GM11168 (cell line): ENCODE measurements at regions not wholly inside any gene's neighbourhood (a gene's known extent, or its start where the extent isn't known, plus 50 kb on each side); places are given as distances from the start of the nearest gene placed in this dataset.

Experiments
- in situ Hi-C: fragments of 300-500 bp; cut with MboI; formaldehyde crosslinking; loops from one replicate; pipeline ENCODE4 v1.12.0; 2022; ENCODE audit warnings: low sequenced_read_pairs; ENCODE audit not compliant: unreplicated experiment

GRCh38 chr17:77489239-77489892 lies 348.6 kb downstream of the SEC14L1 start:
- in situ Hi-C loops, result no loop called here

GRCh38 chr17:77489893-77490255 lies 349.1 kb downstream of the SEC14L1 start:
- in situ Hi-C loops, result loop anchor here (5.0 kb wide), 1 partner anchor 163 kb away; no protein-coding TSS in a partner anchor

GRCh38 chr17:77490361-77491183 lies 349.8 kb downstream of the SEC14L1 start:
- in situ Hi-C loops, result loop anchor here (5.0 kb wide), 1 partner anchor 163 kb away; no protein-coding TSS in a partner anchor

GRCh38 chr17:77491921-77492445 lies 351.2 kb downstream of the SEC14L1 start:
- in situ Hi-C loops, result loop anchor here (5.0 kb wide), 1 partner anchor 165 kb away; no protein-coding TSS in a partner anchor

DNA sequence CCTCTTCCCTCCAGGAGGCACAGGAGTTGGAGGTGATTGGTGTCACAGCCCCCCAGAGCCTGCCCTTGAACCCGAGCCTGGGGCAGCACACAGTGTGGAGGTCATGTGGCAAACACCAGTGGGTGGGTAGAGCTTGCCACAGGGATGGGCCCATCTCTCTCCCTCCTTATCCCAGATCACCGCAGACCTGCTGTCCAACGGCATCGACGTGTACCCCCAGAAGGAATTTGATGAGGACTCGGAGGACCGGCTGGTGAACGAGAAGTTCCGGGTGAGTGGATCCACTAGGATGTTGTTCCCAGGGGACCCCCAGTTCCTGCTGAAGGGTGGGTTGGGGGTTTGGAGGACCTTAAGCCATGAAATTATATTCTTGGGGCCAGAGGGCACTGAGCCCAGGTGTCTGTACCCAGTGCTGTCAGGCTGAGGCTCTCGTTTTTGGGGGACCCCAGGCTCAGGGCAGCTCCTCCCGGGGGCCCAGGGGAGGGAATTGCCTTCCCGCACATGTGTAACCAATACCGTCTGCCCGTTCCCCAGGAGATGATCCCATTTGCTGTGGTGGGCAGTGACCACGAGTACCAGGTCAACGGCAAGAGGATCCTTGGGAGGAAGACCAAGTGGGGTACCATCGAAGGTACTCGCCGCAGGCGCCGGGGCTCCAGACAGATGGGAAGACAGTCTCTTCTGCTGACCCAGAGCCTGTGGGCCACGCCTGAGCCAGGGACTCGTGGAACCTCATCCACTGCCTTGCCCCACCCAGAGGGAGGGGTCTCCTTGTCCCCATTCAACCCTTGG lies 351.9 kb downstream of the SEC14L1 start:
- in situ Hi-C loops, result loop anchor here (5.0 kb wide), 1 partner anchor 165 kb away; no protein-coding TSS in a partner anchor

DNA sequence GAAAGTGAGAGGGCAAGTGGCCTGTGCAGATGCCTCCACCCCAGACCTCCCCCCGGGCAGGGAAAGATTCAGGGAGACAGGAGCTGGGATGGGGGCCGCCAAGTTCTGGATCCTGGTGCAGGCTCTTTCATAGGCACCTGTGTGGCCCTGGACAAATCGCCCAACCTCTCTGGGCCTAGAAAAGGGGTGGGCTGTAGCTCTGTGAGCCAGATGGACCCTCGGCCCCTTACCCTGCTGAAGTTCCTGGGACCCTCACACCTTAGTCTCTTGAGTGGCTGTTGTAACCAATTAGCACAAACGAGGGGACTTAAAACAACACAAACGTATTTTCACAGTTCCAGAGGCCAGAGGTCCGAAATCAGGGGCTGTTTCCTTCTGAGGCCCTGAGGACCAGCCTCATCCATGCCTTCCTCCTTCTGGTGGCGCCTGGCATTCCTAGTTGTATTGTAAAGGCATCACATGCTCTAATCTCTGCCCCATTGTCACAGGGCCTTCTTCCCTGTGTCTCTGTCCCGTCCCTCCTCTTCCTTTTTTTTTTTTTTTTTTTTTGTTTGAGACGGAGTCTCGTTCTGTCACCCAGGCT lies 352.6 kb downstream of the SEC14L1 start:
- in situ Hi-C loops, result loop anchor here (5.0 kb wide), 1 partner anchor 166 kb away; no protein-coding TSS in a partner anchor

DNA sequence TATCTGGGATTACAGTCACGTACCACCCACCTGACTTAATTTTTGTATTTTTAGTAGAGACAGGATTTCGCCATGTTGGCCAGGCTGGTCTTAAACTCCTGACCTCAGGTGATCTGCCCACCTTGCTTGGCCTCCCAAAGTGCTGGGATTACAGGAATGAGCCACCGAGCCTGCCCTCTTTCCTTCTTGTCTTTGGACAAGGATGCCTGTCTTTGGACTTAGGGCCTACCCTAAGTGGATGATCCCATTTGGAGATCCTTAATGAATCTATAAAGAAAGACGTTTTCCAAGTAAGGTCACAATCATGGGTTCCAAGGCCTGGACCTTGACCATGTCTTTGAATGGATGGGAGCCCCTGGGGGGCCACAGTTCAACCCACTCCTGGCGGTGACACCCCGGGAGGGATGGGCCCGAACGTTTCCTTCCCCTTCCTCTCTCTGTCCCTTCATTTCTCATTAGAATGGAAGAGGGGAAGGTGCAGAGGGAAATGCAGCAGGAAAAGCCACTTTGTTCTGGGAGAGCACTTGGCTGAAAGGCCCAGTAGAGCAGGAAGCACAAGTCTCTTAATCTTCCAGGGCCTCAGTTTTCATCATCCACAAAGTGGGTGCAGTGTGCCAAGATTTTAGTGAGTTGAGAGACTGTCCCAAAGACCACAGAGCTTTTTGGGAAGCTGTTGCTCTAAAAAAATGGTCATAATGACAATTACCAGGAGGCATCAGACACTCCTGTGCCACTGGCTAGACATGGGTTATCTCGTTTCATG lies 353.3 kb downstream of the SEC14L1 start:
- in situ Hi-C loops, result loop anchor here (5.0 kb wide), 1 partner anchor 167 kb away; no protein-coding TSS in a partner anchor

GRCh38 chr17:77494664-77495435 lies 354.1 kb downstream of the SEC14L1 start:
- in situ Hi-C loops, result loop anchor here (5.0 kb wide), 1 partner anchor 168 kb away; no protein-coding TSS in a partner anchor

- in situ Hi-C loops, result no loop called here
Measured at GRCh38 chr17:77495575-77495974, 354.8 kb downstream of the SEC14L1 start.

DNA sequence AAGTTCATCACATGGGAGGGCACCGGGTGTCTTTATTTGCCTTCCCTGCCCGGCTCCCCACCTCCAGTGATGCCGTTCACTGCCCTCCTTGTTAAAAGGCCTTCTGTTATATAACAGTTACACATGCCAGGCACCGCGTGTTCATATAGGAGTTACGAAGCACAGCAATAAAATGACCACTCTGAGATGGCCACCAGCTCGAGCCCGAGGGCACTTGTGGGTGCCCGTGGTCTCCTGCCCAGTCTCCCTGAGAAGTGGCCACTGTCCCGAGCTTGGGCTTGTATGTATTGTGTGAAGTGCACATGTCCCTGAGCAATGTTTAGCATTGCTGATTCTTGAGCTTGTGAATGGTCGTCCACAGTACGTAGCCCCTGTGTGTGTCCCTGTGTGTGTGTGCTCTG lies 355.6 kb downstream of the SEC14L1 start:
- in situ Hi-C loops, result no loop called here

GRCh38 chr17:77496831-77497577 lies 356.2 kb downstream of the SEC14L1 start:
- in situ Hi-C loops, result no loop called here

GRCh38 chr17:77497578-77497934 lies 356.8 kb downstream of the SEC14L1 start:
- in situ Hi-C loops, result no loop called here

- in situ Hi-C loops, result no loop called here
Measured at GRCh38 chr17:77498091-77498741, 357.4 kb downstream of the SEC14L1 start.

DNA sequence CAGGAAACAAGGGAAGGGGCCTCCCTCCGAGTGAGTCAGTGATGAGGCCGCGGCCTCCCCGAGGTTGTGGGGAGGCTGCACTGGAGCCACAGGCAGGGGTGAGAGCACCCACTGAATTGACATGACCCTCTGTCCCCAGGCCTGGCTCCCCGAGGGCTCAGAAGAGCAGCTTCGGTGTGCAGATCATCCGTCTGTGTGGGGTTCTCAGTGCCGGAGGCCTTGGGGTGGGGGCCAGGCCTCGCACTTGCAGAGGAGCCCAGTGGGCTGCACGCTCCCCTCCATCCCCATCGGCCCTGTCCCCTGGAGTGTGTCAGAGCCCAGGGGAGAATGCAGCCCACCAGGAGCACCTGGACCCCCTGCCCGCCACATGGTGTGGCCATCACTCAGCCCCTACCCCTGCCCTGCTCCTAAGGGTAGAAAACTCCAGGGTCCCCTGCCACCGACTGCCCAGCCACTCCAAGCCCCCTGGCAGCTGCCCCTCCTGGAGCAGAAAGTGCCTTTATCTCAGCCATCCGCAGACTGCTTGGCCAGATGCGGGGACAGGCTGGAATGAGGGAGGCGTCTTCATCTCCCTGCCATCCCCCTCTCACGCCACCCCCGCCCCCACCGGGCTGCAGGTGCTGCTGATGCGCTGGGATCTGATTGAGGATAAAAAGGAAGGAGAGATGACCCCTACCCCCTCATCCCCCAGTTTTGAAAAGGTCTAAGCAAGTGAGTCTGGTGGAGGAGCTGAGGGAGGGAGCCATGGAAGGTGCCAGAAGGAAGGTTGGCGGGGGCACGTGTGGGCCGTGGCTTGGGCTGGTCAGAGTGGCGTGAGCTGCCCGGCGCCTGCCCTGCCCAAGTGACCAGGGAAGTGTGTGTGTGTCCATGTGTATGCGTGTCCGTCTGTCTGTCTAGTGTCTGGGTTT lies 358.3 kb downstream of the SEC14L1 start:
- in situ Hi-C loops, result no loop called here

- in situ Hi-C loops, result loop anchor here (5.0 kb wide), 1 partner anchor 73 kb away; no protein-coding TSS in a partner anchor
Measured at GRCh38 chr17:77499699-77500435, 359.1 kb downstream of the SEC14L1 start.
